ENCODE measurements at regions not wholly inside any gene's neighbourhood (a gene's known extent, or its start where the extent isn't known, plus 50 kb on each side); places are given as distances from the start of the nearest gene placed in this dataset.

- H3K4me3 ChIP-seq = no peak overlapping the region
- TF ChIP-seq CTCF (IDR thresholded peaks at IDR 0.05) = no peak
- no peak overlapping the region for H3K27ac ChIP-seq
- no peaks in the 10 kb centered on the region for H3K36me3 ChIP-seq
- 0 to 34% methylated on average over 1 of the region's 1 CpG for WGBS, 2 donors
- no peaks in the 10 kb centered on the region for H3K9me3 ChIP-seq
- ATAC-seq = no peak
- peaks cover 0 to 3% (median 0%) of the 10 kb centered on the region in 7 donors for H3K27me3 ChIP-seq
- DNase-seq = no peak
- peaks cover 0 to 11% (median 5%) of the 10 kb centered on the region in 9 donors for H3K4me1 ChIP-seq
- intact Hi-C loops (cut with DNase I) = no loop called here
Measured at GRCh38 chr2:37846207-37846606, 78.9 kb upstream of the RMDN2 start.

- Histone ChIP-seq H3K27me3 (peaks cover 0 to 3% (median 0%) of the 10 kb centered on the region in 7 donors), H3K9me3 (no peaks in the 10 kb centered on the region), H3K27ac (no peak overlapping the region), H3K4me3 (no peak overlapping the region), H3K4me1 (peaks cover 0 to 26% (median 17%) of the 10 kb centered on the region in 9 donors), H3K36me3 (no peaks in the 10 kb centered on the region)
- no peak for DNase-seq
- 90 to 92% methylated on average over 5 of the region's 5 CpGs for WGBS, 2 donors
- intact Hi-C loops (cut with DNase I) = no loop called here
- no peak for TF ChIP-seq CTCF (IDR thresholded peaks at IDR 0.05)
- no peak for ATAC-seq
Measured at GRCh38 chr2:37847792-37848191, 77.3 kb upstream of the RMDN2 start.

GRCh38 chr2:37848451-37848850 lies 76.6 kb upstream of the RMDN2 start:
- Histone ChIP-seq H3K4me3 (no peak overlapping the region), H3K4me1 (peaks cover 0 to 26% (median 17%) of the 10 kb centered on the region in 9 donors), H3K27ac (no peak overlapping the region), H3K9me3 (no peaks in the 10 kb centered on the region), H3K27me3 (peaks cover 0 to 3% (median 0%) of the 10 kb centered on the region in 7 donors), H3K36me3 (no peaks in the 10 kb centered on the region)
- WGBS, 2 donors = 89 to 90% methylated on average over 2 of the region's 2 CpGs
- no peak for ATAC-seq
- no peak for DNase-seq
- intact Hi-C loops (cut with DNase I) = no loop called here
- no peak for TF ChIP-seq CTCF (IDR thresholded peaks at IDR 0.05)

GRCh38 chr2:37849911-37850310 lies 75.2 kb upstream of the RMDN2 start:
- Histone ChIP-seq H3K9me3 (no peaks in the 10 kb centered on the region), H3K4me1 (peaks cover 0 to 38% (median 22%) of the 10 kb centered on the region in 9 donors), H3K36me3 (no peaks in the 10 kb centered on the region), H3K27ac (no peak overlapping the region), H3K4me3 (no peak overlapping the region), H3K27me3 (peaks cover 0 to 3% (median 0%) of the 10 kb centered on the region in 7 donors)
- ATAC-seq (no peak), DNase-seq (no peak)
- intact Hi-C loops (cut with DNase I) = no loop called here
- WGBS, 2 donors = 80 to 86% methylated on average over 2 of the region's 2 CpGs
- no peak for TF ChIP-seq CTCF (IDR thresholded peaks at IDR 0.05)

Measured in heart right ventricle (tissue), 16 donors.